PFSK-1 (cell line): ENCODE measurements at regions not wholly inside any gene's neighbourhood (a gene's known extent, or its start where the extent isn't known, plus 50 kb on each side); places are given as distances from the start of the nearest gene placed in this dataset.

Experiments
- REST ChIP-seq, 2 experiments: IDR thresholded peaks; 2 replicates each; pipeline versions ENCODE4 v1.6.1 to v1.8.0; 2011 to 2012; ENCODE audit warnings: low read depth in 2 of 2, low read length in 2 of 2, control low read depth in 1 of 2, inconsistent platforms in 1 of 2, mild to moderate bottlenecking in 1 of 2, moderate library complexity in 1 of 2; ENCODE audit not compliant: insufficient read depth in 1 of 2
- SIN3A ChIP-seq: IDR thresholded peaks from 2 replicates; pipeline ENCODE4 v1.6.1; 2012; ENCODE audit warnings: mild to moderate bottlenecking, low read length, moderate library complexity, borderline replicate concordance; ENCODE audit not compliant: insufficient read depth
- TAF1 ChIP-seq: IDR thresholded peaks from 2 replicates; pipeline ENCODE4 v1.6.1; 2012; ENCODE audit warnings: low read length, control low read depth, borderline replicate concordance; ENCODE audit not compliant: insufficient read depth

- TF ChIP-seq REST (IDR thresholded peaks at IDR 0.05; ENCODE audit: insufficient read depth in 1 of 2, low read depth in 2 of 2, low read length in 2 of 2) (no peak), TAF1 (no peak), SIN3A (no peak)
These were observed 390.3 kb downstream of the BRD1 start for GRCh38 chr22:49437356-49437755.
